ENCODE measurements at regions not wholly inside any gene's neighbourhood (a gene's known extent, or its start where the extent isn't known, plus 50 kb on each side); places are given as distances from the start of the nearest gene placed in this dataset.
A peak's percentile ranks its signal among the peaks of the same experiment; 100 is the strongest.

DNA sequence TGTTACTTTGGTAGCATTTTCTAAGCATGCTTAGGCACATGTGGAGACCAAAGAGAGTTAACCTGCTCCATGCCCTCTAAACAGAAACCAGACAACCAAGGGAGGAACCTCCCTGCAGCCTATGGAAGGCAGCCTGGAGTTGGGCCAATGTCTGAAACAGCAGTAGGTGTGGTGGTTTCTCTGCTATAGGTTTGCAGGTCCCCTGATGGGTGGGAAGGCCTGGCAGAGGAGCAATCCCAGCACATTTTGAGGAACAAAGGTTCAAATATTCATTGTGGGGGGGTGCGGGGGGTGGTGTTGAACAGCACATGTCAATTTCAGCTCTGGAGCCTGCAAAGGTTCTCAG lies 65.4 kb downstream of the DACT1 start:
- DNase-seq = no peak
- Mint-ChIP-seq H3K27ac (no peak overlapping the region), H3K9me3 (no peaks in the 10 kb centered on the region), H3K4me3 (no peak overlapping the region), H3K36me3 (ENCODE audit: low read depth) (no peaks in the 10 kb centered on the region), H3K27me3 (ENCODE audit: insufficient read depth) (peaks cover 8% of the 10 kb centered on the region), H3K4me1 (ENCODE audit: low read depth) (peaks cover 6% of the 10 kb centered on the region; the same call in 1 of the 2 replicates)
- TF ChIP-seq, protein P1, sequence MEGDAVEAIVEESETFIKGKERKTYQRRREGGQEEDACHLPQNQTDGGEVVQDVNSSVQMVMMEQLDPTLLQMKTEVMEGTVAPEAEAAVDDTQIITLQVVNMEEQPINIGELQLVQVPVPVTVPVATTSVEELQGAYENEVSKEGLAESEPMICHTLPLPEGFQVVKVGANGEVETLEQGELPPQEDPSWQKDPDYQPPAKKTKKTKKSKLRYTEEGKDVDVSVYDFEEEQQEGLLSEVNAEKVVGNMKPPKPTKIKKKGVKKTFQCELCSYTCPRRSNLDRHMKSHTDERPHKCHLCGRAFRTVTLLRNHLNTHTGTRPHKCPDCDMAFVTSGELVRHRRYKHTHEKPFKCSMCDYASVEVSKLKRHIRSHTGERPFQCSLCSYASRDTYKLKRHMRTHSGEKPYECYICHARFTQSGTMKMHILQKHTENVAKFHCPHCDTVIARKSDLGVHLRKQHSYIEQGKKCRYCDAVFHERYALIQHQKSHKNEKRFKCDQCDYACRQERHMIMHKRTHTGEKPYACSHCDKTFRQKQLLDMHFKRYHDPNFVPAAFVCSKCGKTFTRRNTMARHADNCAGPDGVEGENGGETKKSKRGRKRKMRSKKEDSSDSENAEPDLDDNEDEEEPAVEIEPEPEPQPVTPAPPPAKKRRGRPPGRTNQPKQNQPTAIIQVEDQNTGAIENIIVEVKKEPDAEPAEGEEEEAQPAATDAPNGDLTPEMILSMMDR (IDR thresholded peaks at IDR 0.05) = no peak

DNA sequence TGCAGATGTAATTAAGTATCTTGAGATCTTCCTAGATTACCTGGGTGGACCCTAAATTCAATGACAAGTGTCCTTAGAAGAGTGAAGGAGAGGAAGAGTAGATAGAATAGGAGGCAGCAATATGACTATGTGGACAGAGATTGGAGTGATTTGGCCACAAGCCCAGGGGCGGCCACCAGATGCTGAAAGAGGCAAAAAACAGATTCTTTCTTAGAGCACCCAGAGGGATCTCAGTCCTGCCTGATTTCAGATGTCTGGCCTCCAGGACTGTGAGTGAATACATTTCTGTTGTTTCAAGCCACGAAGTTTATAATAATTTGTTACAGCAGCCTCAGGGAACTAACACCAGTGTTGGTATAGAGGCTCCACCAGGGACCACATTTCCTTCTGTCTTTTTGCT lies 67.3 kb downstream of the DACT1 start:
- peak; percentile 0 for DNase-seq
- H3K4me1 Mint-ChIP-seq (ENCODE audit: low read depth) = peaks cover 6% of the 10 kb centered on the region; the same call in 1 of the 2 replicates
- peaks cover 8% of the 10 kb centered on the region for H3K27me3 Mint-ChIP-seq (ENCODE audit: insufficient read depth)
- H3K27ac Mint-ChIP-seq = no peak overlapping the region
- no peaks in the 10 kb centered on the region for H3K36me3 Mint-ChIP-seq (ENCODE audit: low read depth)
- no peak overlapping the region for H3K4me3 Mint-ChIP-seq
- H3K9me3 Mint-ChIP-seq = no peaks in the 10 kb centered on the region
- TF ChIP-seq, protein P1 (IDR thresholded peaks at IDR 0.05) = no peak

DNA sequence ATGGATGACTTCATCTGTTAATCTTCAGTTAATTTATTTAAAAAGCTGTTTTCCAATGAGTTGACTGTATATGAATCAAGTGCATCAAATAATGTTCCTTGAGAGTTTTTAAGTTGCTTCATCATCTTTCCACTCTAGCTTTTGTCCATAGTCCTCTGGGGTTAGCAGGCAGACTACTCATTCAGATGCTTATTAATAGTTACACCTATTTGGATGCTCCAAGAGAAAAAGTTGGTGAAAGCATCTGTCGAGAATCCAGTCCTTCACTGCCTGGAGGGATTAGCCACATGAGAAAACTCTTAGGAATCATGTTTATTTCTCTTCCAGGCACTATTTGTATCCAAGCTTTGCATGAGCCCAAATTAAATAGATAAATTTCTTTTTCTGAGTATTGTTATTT lies 70.2 kb downstream of the DACT1 start:
- peak; percentile 32 for DNase-seq
- Mint-ChIP-seq H3K27me3 (ENCODE audit: insufficient read depth) (peaks cover 10% of the 10 kb centered on the region; the same call in 1 of the 2 replicates), H3K4me1 (ENCODE audit: low read depth) (peaks cover 6% of the 10 kb centered on the region; the same call in 1 of the 2 replicates), H3K27ac (no peak overlapping the region), H3K36me3 (ENCODE audit: low read depth) (no peaks in the 10 kb centered on the region), H3K9me3 (no peaks in the 10 kb centered on the region), H3K4me3 (no peak overlapping the region)
- TF ChIP-seq, protein P1 (IDR thresholded peaks at IDR 0.05) = no peak

DNA sequence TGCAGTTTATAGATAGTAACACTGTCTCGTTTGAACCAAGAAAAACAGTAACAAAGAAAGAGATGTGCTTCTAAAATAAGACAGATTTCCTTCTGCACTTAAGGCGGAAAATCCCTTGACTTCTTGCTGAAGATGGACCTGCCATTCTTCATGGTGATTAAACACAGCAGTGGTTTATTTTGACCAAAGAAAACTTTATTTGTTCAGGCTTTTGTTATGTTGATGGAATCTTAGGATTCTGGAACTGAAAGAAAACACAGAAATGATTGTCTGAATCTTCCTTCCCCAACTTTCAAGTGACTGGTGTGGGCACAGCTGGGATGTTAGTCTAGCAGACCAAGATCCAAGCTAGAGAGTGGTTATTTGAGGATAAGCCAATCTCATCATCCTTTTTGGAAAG lies 72.2 kb downstream of the DACT1 start:
- Mint-ChIP-seq H3K4me3 (no peak overlapping the region), H3K4me1 (ENCODE audit: low read depth) (peaks cover 6% of the 10 kb centered on the region; the same call in 1 of the 2 replicates), H3K36me3 (ENCODE audit: low read depth) (no peaks in the 10 kb centered on the region), H3K27me3 (ENCODE audit: insufficient read depth) (peaks cover 11% of the 10 kb centered on the region; the same call in 1 of the 2 replicates), H3K9me3 (no peaks in the 10 kb centered on the region), H3K27ac (no peak overlapping the region)
- DNase-seq = no peak
- TF ChIP-seq, protein P1 (IDR thresholded peaks at IDR 0.05) = no peak

DNA sequence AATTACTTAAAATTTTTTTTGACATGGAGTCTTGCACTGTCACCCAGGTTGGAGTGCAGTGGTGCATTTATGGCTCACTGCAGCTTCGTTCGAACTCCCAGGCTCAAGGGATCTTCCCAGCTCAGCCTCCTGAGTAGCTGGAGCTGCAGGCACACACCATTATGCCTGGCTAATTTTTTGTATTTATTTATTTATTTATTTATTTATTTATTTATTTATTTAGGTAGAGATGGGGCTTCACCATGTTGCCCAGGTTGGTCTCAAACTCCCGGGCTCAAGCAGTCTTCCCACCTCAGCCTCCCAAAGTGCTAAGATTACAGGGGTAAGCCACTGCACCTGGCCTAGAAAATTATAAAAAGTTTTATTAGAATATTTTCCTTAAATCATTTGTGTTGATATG lies 73.6 kb downstream of the DACT1 start:
- H3K27me3 Mint-ChIP-seq (ENCODE audit: insufficient read depth) = peaks cover 11% of the 10 kb centered on the region; the same call in 1 of the 2 replicates
- DNase-seq = no peak
- H3K27ac Mint-ChIP-seq = no peak overlapping the region
- H3K36me3 Mint-ChIP-seq (ENCODE audit: low read depth) = no peaks in the 10 kb centered on the region
- no peaks in the 10 kb centered on the region for H3K9me3 Mint-ChIP-seq
- H3K4me1 Mint-ChIP-seq (ENCODE audit: low read depth) = peaks cover 8% of the 10 kb centered on the region
- H3K4me3 Mint-ChIP-seq = no peak overlapping the region
- TF ChIP-seq, protein P1 (IDR thresholded peaks at IDR 0.05) = no peak

DNA sequence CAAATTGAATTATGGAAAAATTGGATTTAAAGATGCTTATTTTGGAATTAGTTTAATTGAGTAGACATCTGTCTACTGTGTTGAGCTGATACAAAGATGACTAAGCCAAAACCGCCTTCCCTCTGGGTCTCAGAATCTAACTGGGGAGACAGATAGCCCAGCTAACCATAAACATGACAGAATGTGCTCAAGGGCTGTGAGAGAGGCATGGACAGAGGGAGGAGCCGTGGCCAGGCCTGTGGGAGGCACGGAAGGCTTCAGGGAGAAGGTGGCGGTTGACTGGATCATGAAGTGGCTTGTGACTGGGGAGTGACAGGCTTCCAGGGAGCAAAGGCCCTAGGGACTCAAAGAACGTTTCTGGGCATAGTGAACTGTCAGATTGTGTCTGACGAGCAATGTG lies 74.6 kb downstream of the DACT1 start:
- Mint-ChIP-seq H3K9me3 (no peaks in the 10 kb centered on the region), H3K4me1 (ENCODE audit: low read depth) (peaks cover 18% of the 10 kb centered on the region), H3K27me3 (ENCODE audit: insufficient read depth) (peaks cover 6% of the 10 kb centered on the region; the same call in 1 of the 2 replicates), H3K36me3 (ENCODE audit: low read depth) (no peaks in the 10 kb centered on the region), H3K4me3 (no peak overlapping the region), H3K27ac (no peak overlapping the region)
- TF ChIP-seq, protein P1 (IDR thresholded peaks at IDR 0.05) = no peak
- DNase-seq = no peak
